ENCODE measurements at regions not wholly inside any gene's neighbourhood (a gene's known extent, or its start where the extent isn't known, plus 50 kb on each side); places are given as distances from the start of the nearest gene placed in this dataset.

DNA sequence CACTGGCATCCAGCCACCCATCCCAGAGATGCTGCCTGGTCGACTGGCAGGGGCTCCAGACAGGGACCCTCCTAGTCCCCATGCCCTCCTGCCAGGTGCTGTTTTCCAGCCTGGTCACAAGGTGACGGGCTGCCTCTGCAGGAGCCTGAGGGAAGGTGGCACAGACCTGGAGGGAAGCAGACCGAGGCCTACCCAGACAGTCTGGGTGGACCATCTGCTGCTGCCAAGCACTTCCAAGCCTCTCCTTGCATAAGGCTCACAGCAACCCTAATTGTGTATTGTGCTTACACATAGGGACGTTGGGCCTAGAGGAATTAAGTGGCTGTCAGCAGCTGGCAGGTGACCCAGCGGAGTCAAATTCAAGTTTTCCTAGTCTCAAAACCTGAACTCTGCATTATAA, 90.1 kb upstream of the KCNJ18 start (continued):
- TF ChIP-seq, protein P1, sequence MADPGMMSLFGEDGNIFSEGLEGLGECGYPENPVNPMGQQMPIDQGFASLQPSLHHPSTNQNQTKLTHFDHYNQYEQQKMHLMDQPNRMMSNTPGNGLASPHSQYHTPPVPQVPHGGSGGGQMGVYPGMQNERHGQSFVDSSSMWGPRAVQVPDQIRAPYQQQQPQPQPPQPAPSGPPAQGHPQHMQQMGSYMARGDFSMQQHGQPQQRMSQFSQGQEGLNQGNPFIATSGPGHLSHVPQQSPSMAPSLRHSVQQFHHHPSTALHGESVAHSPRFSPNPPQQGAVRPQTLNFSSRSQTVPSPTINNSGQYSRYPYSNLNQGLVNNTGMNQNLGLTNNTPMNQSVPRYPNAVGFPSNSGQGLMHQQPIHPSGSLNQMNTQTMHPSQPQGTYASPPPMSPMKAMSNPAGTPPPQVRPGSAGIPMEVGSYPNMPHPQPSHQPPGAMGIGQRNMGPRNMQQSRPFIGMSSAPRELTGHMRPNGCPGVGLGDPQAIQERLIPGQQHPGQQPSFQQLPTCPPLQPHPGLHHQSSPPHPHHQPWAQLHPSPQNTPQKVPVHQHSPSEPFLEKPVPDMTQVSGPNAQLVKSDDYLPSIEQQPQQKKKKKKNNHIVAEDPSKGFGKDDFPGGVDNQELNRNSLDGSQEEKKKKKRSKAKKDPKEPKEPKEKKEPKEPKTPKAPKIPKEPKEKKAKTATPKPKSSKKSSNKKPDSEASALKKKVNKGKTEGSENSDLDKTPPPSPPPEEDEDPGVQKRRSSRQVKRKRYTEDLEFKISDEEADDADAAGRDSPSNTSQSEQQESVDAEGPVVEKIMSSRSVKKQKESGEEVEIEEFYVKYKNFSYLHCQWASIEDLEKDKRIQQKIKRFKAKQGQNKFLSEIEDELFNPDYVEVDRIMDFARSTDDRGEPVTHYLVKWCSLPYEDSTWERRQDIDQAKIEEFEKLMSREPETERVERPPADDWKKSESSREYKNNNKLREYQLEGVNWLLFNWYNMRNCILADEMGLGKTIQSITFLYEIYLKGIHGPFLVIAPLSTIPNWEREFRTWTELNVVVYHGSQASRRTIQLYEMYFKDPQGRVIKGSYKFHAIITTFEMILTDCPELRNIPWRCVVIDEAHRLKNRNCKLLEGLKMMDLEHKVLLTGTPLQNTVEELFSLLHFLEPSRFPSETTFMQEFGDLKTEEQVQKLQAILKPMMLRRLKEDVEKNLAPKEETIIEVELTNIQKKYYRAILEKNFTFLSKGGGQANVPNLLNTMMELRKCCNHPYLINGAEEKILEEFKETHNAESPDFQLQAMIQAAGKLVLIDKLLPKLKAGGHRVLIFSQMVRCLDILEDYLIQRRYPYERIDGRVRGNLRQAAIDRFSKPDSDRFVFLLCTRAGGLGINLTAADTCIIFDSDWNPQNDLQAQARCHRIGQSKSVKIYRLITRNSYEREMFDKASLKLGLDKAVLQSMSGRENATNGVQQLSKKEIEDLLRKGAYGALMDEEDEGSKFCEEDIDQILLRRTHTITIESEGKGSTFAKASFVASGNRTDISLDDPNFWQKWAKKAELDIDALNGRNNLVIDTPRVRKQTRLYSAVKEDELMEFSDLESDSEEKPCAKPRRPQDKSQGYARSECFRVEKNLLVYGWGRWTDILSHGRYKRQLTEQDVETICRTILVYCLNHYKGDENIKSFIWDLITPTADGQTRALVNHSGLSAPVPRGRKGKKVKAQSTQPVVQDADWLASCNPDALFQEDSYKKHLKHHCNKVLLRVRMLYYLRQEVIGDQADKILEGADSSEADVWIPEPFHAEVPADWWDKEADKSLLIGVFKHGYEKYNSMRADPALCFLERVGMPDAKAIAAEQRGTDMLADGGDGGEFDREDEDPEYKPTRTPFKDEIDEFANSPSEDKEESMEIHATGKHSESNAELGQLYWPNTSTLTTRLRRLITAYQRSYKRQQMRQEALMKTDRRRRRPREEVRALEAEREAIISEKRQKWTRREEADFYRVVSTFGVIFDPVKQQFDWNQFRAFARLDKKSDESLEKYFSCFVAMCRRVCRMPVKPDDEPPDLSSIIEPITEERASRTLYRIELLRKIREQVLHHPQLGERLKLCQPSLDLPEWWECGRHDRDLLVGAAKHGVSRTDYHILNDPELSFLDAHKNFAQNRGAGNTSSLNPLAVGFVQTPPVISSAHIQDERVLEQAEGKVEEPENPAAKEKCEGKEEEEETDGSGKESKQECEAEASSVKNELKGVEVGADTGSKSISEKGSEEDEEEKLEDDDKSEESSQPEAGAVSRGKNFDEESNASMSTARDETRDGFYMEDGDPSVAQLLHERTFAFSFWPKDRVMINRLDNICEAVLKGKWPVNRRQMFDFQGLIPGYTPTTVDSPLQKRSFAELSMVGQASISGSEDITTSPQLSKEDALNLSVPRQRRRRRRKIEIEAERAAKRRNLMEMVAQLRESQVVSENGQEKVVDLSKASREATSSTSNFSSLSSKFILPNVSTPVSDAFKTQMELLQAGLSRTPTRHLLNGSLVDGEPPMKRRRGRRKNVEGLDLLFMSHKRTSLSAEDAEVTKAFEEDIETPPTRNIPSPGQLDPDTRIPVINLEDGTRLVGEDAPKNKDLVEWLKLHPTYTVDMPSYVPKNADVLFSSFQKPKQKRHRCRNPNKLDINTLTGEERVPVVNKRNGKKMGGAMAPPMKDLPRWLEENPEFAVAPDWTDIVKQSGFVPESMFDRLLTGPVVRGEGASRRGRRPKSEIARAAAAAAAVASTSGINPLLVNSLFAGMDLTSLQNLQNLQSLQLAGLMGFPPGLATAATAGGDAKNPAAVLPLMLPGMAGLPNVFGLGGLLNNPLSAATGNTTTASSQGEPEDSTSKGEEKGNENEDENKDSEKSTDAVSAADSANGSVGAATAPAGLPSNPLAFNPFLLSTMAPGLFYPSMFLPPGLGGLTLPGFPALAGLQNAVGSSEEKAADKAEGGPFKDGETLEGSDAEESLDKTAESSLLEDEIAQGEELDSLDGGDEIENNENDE (IDR thresholded peaks at IDR 0.05; ENCODE audit: insufficient replicate concordance, low read length): no peak
- TF ChIP-seq JUND (IDR thresholded peaks at IDR 0.05; ENCODE audit: low read length): no peak
- no peak for TF ChIP-seq CREB1 (IDR thresholded peaks at IDR 0.05)
- no peak for TF ChIP-seq SUZ12 (IDR thresholded peaks at IDR 0.05; ENCODE audit: low read length)
- no peak for TF ChIP-seq GABPA (IDR thresholded peaks at IDR 0.05; ENCODE audit: borderline replicate concordance, insufficient read depth, low read length)
- TF ChIP-seq POLR2A (IDR thresholded peaks at IDR 0.05; ENCODE audit: control extremely low read depth in 1 of 2, low read depth in 2 of 2, low read length in 2 of 2): no peak
- TF ChIP-seq, protein P2, sequence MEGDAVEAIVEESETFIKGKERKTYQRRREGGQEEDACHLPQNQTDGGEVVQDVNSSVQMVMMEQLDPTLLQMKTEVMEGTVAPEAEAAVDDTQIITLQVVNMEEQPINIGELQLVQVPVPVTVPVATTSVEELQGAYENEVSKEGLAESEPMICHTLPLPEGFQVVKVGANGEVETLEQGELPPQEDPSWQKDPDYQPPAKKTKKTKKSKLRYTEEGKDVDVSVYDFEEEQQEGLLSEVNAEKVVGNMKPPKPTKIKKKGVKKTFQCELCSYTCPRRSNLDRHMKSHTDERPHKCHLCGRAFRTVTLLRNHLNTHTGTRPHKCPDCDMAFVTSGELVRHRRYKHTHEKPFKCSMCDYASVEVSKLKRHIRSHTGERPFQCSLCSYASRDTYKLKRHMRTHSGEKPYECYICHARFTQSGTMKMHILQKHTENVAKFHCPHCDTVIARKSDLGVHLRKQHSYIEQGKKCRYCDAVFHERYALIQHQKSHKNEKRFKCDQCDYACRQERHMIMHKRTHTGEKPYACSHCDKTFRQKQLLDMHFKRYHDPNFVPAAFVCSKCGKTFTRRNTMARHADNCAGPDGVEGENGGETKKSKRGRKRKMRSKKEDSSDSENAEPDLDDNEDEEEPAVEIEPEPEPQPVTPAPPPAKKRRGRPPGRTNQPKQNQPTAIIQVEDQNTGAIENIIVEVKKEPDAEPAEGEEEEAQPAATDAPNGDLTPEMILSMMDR (IDR thresholded peaks at IDR 0.05; ENCODE audit: control extremely low read depth in 1 of 3, insufficient read depth in 1 of 3, low read depth in 1 of 3, low read length in 3 of 3): no peak
- no peak for TF ChIP-seq RFX5 (IDR thresholded peaks at IDR 0.05; ENCODE audit: borderline replicate concordance, low read depth, low read length)
- no peak for TF ChIP-seq CHD1 (IDR thresholded peaks at IDR 0.05; ENCODE audit: low read depth, low read length)
